Peyer's patch (tissue), 4 donors: ENCODE measurements at regions not wholly inside any gene's neighbourhood (a gene's known extent, or its start where the extent isn't known, plus 50 kb on each side); places are given as distances from the start of the nearest gene placed in this dataset.

Experiments
- CTCF ChIP-seq, 6 experiments: fragments of 450-650 bp in 4 of 6; fragments of 200-600 bp in 2 of 6; sonication (generic) in 1 of 6; IDR thresholded peaks; one replicate each; pipeline ENCODE4 v1.5.1; 2017 to 2019; ENCODE audit warnings: antibody characterized with exemption in 6 of 6, mild to moderate bottlenecking in 3 of 6, moderate library complexity in 1 of 6
- POLR2A ChIP-seq, 2 donors: fragments of 450-650 bp; IDR thresholded peaks; one replicate each; pipeline ENCODE4 v1.5.1; 2017; ENCODE audit warnings: antibody characterized with exemption in 2 of 2, mild to moderate bottlenecking in 2 of 2, moderate library complexity in 2 of 2

GRCh38 chr1:31507221-31507620, 69.1 kb upstream of the TINAGL1 start:
- TF ChIP-seq CTCF (IDR thresholded peaks at IDR 0.05) (peak in 3 of 6 experiments; percentile 4 to 22 (median 19)), POLR2A (IDR thresholded peaks at IDR 0.05) (no peak)
